Psoas muscle (tissue), 7 donors: ENCODE measurements at regions not wholly inside any gene's neighbourhood (a gene's known extent, or its start where the extent isn't known, plus 50 kb on each side); places are given as distances from the start of the nearest gene placed in this dataset.
"Not testable (repeated sequence)": the region's sequence is repeated elsewhere in the genome, so short reads cannot be mapped to it uniquely, and the experiment has no call there.

Source experiments
- ATAC-seq, 4 donors: fragments of 200-7000 bp; cut with Tn5 transposase; one replicate each; pipeline ENCODE4 v1.9.1; 2020; ENCODE audit warnings: moderate library complexity in 3 of 4, mild to moderate bottlenecking in 2 of 4
- DNase-seq, 2 donors: peaks; one replicate each; pipeline ENCODE4 v3.0.0-alpha.2; 2020
- H3K27ac ChIP-seq: fragments of 200-600 bp; one replicate; pipeline ENCODE4 v1.8.0; 2022
- H3K27me3 ChIP-seq, 3 donors: fragments of 200-600 bp in 1 of 3; one replicate each; pipeline versions ENCODE4 v1.6.1 to v1.8.0; 2013 to 2022; ENCODE audit warnings: low read length in 2 of 3, mild to moderate bottlenecking in 2 of 3, moderate library complexity in 1 of 3; ENCODE audit not compliant: insufficient read depth in 3 of 3
- H3K36me3 ChIP-seq, 2 donors: fragments of 200-600 bp in 1 of 2; one replicate each; pipeline versions ENCODE4 v1.6.1 to v1.8.0; 2013 to 2022; ENCODE audit warnings: low read depth in 1 of 2, mild to moderate bottlenecking in 1 of 2, moderate library complexity in 1 of 2; ENCODE audit not compliant: insufficient read depth in 1 of 2
- H3K4me1 ChIP-seq: fragments of 200-600 bp; one replicate; pipeline ENCODE4 v1.8.0; 2022
- H3K4me3 ChIP-seq: fragments of 200-600 bp; one replicate; pipeline ENCODE4 v1.8.0; 2022; ENCODE audit warnings: mild to moderate bottlenecking
- H3K9me3 ChIP-seq: fragments of 200-600 bp; one replicate; pipeline ENCODE4 v1.8.0; 2022
- WGBS, 3 donors: extraction: QIAGEN DNeasy Blood & Tissue Kit; methylation state at CpG; one replicate each; pipeline versions ENCODE4 v1.1.6 to v1.1.7; 2013; 5-methylcytosine and 5-hydroxymethylcytosine counted together
- intact Hi-C, 2 donors: fragments of 100-400 bp; cut with DNase I; formaldehyde crosslinking; loops; one replicate each; pipeline versions ENCODE4 v1.11.0 to v1.14.2; 2022
- TF ChIP-seq, protein P1 (sequence below): fragments of 200-600 bp; IDR thresholded peaks from one replicate; pipeline ENCODE4 v1.8.0; 2022; ENCODE audit warnings: antibody characterized with exemption
- donor health status: healthy with polysubstance abuse.
- donor health status: DM: no; HTN: no; CAD: no; lungs with moderate emphysema.
- donor health status: Bipolar disorder and iron deficiency.
- donor health status: healthy.
- donor health status: DM: yes; HTN: yes; CAD: no.
- donor health status: DM: no; HTN: no; CAD: no.
- donor health status: DM: yes; HTN: yes; CAD: no.

- H3K36me3 ChIP-seq = no peaks in the 10 kb centered on the region
- no peaks in the 10 kb centered on the region for H3K9me3 ChIP-seq
- TF ChIP-seq, protein P1, sequence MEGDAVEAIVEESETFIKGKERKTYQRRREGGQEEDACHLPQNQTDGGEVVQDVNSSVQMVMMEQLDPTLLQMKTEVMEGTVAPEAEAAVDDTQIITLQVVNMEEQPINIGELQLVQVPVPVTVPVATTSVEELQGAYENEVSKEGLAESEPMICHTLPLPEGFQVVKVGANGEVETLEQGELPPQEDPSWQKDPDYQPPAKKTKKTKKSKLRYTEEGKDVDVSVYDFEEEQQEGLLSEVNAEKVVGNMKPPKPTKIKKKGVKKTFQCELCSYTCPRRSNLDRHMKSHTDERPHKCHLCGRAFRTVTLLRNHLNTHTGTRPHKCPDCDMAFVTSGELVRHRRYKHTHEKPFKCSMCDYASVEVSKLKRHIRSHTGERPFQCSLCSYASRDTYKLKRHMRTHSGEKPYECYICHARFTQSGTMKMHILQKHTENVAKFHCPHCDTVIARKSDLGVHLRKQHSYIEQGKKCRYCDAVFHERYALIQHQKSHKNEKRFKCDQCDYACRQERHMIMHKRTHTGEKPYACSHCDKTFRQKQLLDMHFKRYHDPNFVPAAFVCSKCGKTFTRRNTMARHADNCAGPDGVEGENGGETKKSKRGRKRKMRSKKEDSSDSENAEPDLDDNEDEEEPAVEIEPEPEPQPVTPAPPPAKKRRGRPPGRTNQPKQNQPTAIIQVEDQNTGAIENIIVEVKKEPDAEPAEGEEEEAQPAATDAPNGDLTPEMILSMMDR = no peak
- intact Hi-C loops = no loop called here
- no peak overlapping the region for H3K27ac ChIP-seq
- 48 to 57% (median 56%) methylated on average over 4 of the region's 4 CpGs for WGBS, 3 donors
- no peaks in the 10 kb centered on the region for H3K4me1 ChIP-seq
- H3K4me3 ChIP-seq = no peak overlapping the region
- DNase-seq (no peak), ATAC-seq (no peak)
- H3K27me3 ChIP-seq = no peaks in the 10 kb centered on the region
Measured at GRCh38 chr2:64812285-64812684, 158.6 kb upstream of the SERTAD2 start.

- Histone ChIP-seq H3K4me1 (no peaks in the 10 kb centered on the region), H3K9me3 (no peaks in the 10 kb centered on the region), H3K36me3 (no peaks in the 10 kb centered on the region), H3K27me3 (no peaks in the 10 kb centered on the region), H3K27ac (no peak overlapping the region), H3K4me3 (no peak overlapping the region)
- no peak for ATAC-seq
- WGBS, 3 donors = 85 to 94% (median 86%) methylated on average over 5 of the region's 5 CpGs
- no peak for DNase-seq
- TF ChIP-seq, protein P1 = no peak
- intact Hi-C loops = no loop called here
Measured at GRCh38 chr2:64814007-64814406, 160.3 kb upstream of the SERTAD2 start.

- H3K27ac ChIP-seq, H3K4me3 ChIP-seq, H3K4me1 ChIP-seq, DNase-seq, ATAC-seq, intact Hi-C loops, H3K36me3 ChIP-seq, H3K9me3 ChIP-seq, H3K27me3 ChIP-seq: not testable (repeated sequence)
- WGBS, 3 donors = 90 to 91% (median 91%) methylated on average over 8 of the region's 8 CpGs
Measured at GRCh38 chr2:64816526-64816925, 162.8 kb upstream of the SERTAD2 start.

- Histone ChIP-seq H3K9me3 (no peaks in the 10 kb centered on the region), H3K4me1 (no peaks in the 10 kb centered on the region), H3K4me3 (no peak overlapping the region), H3K27ac (no peak overlapping the region), H3K27me3 (no peaks in the 10 kb centered on the region), H3K36me3 (no peaks in the 10 kb centered on the region)
- ATAC-seq (no peak), DNase-seq (no peak)
- TF ChIP-seq, protein P1 = no peak
- WGBS, 3 donors = 93 to 97% (median 94%) methylated on average over 4 of the region's 4 CpGs
- intact Hi-C loops = no loop called here
Measured at GRCh38 chr2:64817453-64817852, 163.7 kb upstream of the SERTAD2 start.

DNA sequence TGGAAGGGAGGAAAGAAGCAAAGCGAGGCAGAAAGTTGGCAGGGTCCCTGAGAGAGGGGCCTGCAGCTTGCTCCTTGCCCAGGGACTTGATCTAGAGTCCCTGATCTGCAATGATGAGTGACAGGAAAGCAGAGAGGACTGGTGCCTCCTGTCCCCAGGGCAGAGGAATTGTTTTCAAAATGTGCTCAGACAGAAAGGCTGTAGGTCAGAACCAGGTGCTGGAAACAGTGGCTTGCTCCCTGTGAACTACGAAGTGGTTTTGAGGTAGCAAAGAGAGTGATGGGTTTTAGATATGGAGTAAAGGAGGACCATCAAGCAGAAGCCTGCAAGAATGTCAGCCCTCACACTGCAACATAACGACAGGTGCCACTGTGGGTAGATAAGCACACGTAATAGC, 164.9 kb upstream of the SERTAD2 start:
- no peak for ATAC-seq
- no peak for DNase-seq
- TF ChIP-seq, protein P1 = no peak

More for the DNA sequence above, 164.9 kb upstream of the SERTAD2 start:
- Histone ChIP-seq H3K27ac (no peak overlapping the region), H3K4me3 (no peak overlapping the region), H3K4me1 (no peaks in the 10 kb centered on the region), H3K36me3 (no peaks in the 10 kb centered on the region), H3K9me3 (no peaks in the 10 kb centered on the region), H3K27me3 (no peaks in the 10 kb centered on the region)
- intact Hi-C loops = no loop called here
- 48 to 61% (median 48%) methylated on average over 4 of the region's 4 CpGs for WGBS, 3 donors
